NT2/D1 (cell line): ENCODE measurements at regions not wholly inside any gene's neighbourhood (a gene's known extent, or its start where the extent isn't known, plus 50 kb on each side); places are given as distances from the start of the nearest gene placed in this dataset.

ENCODE experiments used
- SUZ12 ChIP-seq: IDR thresholded peaks from 2 replicates; pipeline ENCODE4 v1.6.1; 2011; ENCODE audit not compliant: insufficient read length, insufficient read depth; ENCODE audit errors: extremely low read depth
- YY1 ChIP-seq: IDR thresholded peaks from 2 replicates; pipeline ENCODE4 v1.6.1; 2011; ENCODE audit not compliant: insufficient read length, insufficient read depth
- ZNF274 ChIP-seq: IDR thresholded peaks from 2 replicates; pipeline ENCODE4 v1.6.1; 2011; ENCODE audit warnings: mild to moderate bottlenecking, low read depth, low read length

DNA sequence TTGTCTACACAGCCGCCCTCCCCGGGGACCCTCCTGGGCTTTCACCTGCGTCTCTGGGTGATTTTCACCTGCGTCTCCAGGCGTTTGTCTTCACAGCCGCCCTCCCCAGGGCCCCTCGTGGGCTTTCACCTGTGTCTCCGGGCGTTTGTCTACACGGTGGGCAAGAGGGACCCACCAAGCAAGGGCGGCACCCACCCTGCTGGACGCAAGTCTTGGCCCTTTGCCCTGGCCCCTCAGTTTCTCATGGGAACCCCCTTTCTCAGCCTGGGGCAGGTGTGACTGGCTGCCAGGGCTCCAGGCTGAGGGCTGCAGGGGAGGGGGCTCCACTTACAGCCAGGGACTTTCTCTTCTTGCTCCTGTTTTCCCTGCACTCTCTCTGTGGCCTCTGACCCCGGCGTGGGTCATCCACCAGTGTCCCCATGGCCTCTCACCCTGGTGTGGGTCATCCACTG, 68.6 kb upstream of the GALNT9 start:
- no peak for TF ChIP-seq YY1
- no peak for TF ChIP-seq ZNF274
- no peak for TF ChIP-seq SUZ12
